Iris pigment epithelial cell (primary cell): ENCODE measurements at regions not wholly inside any gene's neighbourhood (a gene's known extent, or its start where the extent isn't known, plus 50 kb on each side); places are given as distances from the start of the nearest gene placed in this dataset.

Source experiments
- DNase-seq: peaks from one replicate; pipeline ENCODE4 v3.0.0-alpha.2; 2011; ENCODE audit warnings: low read depth

DNA sequence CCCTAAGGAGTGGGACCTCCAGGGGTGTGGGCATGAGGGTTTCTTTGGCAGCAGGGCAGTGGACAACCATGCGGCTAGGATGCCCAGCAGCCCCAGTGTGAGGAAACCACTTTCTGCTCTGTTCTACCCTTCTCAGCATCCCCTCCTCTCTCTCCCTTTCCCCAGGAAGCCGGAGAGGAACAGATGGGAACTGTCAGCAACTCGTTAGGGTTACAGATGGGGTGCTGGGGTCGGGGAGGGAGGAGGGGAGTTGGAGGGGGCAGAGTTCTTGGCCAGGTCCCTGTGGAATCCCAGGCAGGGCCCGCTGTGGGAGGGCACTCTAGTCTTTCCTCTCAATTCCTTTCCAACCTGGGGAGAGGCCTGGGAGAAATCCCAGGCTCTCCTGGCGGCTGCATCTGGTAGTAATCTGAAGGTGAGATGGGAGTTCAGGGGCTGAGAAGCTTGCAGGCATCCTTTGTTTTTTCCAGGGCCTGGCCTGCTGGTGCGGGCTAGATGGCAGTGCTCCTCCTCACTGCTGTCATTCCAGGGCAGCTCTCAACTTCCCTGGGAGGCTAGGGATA, 93.9 kb upstream of the CSF3R start:
- DNase-seq = no peak

DNA sequence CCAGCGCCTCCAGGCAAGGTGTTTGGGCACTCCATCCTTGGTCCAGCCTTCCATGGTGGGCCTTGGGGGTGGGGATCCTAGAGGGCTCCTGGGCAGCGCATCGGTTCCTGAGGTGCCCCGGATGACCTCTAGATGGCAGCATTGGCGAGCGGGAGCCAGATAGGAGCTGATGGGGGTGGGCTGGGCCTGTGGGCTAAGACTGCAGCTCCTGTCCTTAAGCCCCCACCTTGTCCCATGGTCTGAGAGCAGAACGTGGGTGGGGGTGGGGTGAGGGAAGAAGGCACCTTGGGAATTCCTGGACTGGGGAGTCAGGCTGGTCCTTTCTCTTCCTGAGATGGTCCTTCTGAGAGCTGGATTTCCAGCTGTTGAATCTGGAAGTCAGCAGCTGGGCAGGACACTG, 93.4 kb upstream of the CSF3R start:
- peak; percentile 25 for DNase-seq

DNA sequence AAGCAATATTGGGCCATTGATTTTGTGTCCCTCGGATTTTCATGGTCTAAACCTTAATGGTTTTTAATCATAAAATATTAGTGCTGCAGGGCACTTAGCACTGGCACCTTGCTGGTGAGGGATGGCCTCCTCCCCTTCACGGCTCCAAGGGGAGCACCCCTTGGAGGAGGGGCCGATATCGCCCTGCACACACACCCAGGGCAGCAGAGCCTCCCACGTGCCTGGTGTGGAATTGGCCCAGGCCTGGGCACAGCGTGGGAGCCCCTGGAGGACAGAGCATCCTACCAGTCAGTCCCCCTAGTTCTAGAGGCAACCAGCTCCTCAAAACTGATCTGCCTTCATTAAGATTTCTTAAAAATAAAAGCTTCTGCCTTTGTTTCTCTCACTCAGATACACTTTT, 90.7 kb upstream of the CSF3R start:
- DNase-seq = no peak

DNA sequence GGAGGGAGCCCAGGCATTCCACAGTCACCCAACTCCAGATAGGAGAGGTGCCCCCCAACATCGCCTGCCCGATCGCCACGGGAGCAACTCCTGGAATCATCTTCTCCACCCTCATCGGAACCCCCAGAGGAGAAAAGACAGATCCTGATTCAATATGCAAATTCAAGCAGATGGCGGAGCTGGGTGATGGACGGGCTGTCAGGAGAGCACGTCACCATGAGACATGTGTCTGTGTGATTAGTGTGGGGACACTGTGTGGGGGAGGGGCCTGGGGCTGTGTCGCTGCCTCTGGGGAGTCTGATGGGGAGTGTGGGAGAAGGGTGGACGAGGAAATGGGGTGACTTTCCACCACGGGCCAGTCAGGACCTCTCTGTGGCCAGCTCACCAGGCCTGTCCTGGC, 90.2 kb upstream of the CSF3R start:
- no peak for DNase-seq

DNA sequence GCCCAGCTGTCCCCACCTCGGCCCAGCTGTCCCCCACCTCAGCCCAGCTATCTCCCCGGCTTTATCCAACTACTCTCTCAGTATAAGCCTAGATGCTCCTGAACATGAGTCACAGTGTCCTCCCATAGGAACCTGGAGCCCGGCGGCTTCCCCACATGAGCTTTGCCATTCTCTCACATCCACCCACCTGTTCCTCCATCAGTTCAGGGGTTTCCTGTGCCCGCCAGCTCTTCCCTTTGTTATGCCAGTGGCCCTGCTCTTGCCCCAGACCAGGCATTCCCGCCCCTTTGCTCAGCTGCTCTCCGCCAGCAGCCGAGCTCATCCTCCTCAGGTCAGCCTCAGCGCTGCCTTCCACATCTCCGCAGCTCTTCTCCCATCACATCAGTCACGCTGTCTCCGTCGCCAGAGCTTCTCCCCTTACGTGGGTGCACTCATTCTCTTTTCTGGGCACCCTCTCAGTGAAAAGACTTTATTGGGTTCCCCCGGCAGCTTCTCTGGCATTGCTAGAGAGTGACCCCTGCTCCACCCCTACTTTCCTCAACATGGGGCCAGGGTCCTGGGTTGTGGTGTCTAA, 89.5 kb upstream of the CSF3R start:
- DNase-seq = no peak

DNA sequence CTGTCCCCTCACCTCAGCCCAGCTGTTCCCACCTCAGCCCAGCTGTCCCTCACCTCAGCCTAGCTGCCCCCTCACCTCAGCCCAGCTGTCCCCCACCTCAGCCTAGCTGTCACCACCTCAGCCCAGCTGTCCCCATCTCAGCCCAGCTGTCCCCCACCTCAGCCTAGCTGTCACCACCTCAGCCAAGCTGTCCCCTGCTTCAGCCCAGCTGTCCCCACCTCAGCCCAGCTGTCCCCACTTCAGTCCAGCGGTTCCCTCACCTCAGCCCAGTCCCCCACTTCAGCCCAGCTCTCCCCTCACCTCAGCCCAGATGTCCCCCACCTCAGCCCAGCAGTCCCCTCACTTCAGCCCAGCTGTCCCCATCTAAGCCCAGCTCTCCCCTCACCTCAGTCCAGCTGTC, 88.4 kb upstream of the CSF3R start:
- no peak for DNase-seq

DNA sequence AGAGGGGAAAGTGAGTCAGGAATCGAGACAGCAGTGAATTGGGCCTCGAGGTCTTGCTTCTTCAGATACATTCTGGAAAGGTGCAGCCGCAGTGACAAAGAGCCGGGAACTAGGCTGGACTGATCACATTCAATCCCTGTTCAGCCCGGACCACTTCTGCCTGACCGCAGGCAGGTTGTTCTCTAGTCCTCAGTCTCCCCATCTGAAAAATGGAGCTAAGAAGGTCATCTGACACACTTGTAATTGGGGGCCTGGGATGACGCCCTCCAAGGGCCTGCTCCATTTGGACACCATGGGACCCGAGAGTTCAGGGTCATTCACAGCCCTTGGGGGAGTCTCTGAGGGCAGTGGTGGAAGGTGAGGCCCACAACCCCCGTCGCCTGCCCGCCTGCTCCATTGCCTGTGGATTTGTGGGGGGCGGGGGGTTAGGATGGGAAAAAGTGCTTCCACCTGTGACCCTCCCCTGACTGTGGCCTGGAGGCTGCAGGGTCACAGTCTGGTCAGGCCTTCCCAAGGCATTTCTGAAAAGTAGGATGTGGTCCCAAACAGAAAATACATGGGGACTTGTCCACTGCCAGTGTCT, 87.9 kb upstream of the CSF3R start:
- no peak for DNase-seq

DNA sequence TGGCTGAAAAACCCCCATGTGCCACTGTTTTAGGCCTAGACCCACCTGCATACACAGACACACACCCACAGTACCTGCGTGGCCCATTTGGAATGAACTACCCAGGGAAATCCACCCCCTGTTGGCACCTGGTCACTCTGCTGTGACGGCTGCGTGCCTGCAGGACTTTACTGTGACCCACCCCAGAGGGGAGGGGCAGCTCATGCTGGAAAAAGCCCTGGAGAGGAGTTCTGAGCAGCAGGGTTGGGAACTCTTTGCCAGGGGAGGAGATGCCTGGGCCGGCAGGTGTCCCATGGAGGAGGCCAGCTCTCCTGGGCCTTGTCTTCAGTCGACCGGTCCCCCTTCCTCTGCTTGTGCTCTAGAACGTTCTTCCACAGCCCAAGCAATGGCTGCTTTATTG, 87.3 kb upstream of the CSF3R start:
- no peak for DNase-seq

DNA sequence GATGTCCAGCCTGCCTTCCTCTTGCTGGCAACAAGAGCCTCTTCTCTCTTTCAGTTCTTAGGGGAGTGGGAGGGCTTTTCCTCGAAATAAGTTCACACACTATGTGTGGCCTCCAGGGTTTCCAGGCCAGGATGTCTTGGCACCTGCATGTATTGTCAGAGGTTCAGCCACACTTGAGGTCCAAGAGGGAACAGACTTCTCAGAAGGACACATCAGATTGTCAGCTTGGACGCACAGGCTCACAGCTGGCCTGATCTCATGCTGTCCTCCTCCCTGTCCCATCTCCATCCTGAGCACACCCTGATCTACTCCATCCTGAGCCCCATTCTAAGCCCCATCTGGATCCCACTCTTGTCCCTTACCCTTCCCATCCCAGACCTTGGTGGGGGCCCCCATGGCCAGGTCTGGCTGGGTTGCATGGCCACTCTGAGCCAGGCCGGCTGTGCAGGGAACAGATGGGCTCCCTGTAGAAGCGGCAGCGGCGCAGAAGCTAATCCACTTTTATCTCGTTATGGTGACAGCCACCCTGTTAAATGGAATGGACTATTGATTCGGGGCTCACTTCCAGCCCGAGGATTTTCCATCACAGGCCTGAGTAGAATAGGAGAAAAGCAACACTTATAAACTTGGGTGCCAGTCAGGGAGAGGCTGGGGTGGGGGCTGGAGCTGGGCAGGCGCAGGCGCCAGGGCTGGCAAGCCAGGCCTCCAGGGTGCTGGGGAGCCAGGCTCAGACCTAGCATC, 85.1 kb upstream of the CSF3R start:
- DNase-seq = no peak

DNA sequence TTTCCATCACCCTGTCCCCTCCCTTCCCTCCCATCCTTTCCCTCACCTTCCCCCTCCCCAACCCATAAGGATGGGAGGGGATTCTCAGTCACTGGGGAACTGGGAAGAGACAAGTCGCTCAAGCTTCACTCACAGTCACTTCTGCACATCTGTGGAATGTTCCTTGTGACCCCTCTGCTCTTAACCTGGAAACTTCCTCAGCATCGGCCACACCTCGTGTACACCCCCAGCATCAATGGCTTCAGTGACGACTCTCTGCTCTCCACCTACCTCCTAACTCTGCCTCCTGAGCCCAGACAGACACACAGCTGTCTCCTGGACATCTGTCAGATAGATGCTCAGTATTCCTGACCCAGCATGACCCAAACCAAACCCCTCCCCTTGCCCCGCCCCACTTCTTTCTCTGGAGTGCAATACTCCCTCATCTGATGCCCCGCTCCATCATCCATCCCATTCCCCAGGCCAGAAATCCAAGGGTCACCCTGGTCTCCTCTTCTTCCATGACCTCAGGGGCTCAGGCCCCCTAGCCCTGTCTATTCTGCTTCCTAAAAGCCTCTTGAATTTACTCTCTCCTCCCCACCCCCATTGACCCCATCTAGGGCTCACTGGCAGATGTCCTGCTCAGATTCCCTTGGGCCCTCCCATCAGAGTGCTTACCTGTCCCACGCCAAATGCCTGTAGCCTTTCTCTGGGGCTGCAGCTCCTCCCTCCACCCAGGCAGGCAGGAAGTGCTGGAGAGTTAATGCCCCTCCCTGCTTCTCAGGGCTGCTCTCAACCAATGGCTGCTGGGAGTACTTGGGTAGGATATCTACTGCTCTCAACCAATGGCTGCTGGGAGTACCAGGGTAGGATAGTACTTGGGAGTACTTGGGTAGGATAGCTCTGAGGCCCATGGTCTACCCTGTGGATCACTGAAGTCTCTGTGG, 83.1 kb upstream of the CSF3R start:
- no peak for DNase-seq

DNA sequence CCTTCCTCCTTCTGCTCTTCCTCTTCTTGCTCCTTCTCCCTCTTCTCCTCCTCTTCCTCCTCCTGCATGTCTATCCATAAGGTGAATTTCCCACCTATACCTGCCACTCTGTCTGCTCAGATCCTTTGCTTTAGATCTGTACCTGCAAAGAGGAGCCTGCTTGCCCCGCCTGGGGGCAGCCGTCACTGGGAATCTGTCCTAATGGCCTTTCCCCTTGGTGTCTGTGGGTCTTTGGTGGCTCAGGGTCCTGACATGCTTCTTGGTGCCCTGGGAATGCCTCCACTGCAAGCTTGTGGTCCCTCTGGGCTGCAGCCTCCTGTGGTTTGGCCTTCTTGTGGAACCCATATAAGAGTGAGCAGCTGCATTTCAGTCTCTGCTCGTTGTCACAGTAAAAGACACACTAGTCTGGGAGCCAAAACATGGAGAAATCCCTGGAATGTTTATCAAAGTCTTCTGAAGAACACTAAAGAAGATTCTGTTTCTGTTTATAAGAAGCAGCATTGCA, 79.5 kb upstream of the CSF3R start:
- DNase-seq = no peak

DNA sequence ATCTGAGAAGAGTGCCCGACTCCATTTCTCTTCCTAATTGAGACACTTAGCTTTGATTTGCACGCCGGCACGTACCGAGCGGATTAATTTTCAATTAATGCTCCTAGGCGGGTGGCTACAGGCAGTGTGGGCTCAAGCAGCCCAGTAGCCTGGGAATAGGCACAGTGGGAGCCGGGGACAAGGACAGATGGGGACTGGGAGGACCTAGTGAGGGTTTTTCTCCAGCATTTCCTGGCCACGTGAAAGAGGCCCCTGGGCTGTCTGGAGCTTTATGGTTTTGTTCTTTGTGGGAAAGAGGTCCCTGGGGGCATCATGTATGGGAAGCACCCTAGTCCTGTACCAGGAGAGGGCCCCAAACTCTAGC, 78.6 kb upstream of the CSF3R start:
- DNase-seq = no peak

DNA sequence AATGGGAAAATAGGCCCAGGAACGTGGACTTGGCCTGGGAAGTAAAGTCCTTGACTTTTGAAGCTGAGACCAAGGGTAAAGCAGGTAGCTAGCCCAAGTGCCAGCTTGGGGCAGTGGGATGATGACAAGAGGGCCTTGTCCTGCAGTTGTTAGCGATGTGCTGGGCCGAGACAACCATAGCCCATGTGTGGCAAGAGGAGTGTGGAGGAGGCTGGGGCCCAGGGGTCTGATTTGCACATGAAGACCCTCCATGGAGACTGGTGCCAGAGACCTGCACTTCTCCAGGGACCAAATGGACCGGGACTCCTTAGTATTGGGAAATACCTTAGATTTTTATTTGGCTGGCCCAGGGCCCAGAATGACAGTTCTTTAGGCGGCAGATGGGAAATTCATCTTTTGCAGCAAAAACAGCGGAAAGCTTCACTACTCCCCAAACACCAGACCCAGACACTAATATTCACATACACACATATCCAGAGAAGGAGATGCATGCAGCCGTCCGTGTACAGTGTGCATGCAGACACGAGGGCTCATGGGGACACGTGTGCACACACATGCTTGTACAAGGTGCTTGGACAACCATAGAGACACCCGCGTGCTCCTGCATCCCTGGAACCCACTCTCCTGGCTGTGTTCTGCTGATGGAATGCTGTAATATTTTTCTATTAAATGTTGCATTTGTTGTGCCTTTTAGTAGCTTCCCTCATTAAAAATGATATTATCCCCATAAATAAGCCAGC, 78.1 kb upstream of the CSF3R start:
- no peak for DNase-seq

DNA sequence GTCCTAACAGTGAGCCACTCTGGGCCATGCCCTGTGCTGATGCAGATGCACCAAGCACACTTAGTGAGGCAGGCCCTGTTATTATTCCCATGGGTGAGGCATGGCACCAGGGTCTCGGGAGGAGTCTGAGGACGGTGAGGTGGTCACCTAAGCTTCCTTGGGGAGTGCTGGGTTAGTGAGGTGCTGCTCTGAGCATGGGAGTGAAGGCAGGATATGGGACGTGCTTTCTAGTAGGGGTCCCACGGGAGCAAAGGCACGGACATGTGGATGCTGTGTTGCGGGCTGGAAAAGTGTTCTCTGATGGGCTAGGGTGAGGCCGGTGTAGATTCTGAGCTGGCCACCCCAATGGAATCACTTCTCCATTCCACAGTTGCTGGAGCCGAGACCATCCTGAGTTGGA, 77.5 kb upstream of the CSF3R start:
- no peak for DNase-seq

DNA sequence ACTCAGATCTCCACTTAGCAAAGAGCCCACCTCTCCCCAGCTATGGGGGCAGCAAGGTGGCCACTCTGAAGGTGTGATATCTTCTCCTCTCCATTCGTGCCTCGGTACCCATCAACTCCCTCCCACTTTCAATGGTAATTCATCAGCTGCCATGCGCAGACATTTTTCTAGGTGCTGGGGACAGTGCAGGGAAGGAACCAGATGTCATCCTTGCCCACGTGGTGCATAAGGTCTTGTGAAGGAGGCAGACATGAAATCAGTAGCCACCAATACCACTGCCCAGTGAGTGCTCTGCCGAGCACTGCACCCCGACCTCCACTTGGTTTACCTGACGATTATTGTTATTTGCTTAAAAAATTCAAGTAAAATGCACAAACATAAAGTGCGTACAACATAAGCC, 76.3 kb upstream of the CSF3R start:
- no peak for DNase-seq

DNA sequence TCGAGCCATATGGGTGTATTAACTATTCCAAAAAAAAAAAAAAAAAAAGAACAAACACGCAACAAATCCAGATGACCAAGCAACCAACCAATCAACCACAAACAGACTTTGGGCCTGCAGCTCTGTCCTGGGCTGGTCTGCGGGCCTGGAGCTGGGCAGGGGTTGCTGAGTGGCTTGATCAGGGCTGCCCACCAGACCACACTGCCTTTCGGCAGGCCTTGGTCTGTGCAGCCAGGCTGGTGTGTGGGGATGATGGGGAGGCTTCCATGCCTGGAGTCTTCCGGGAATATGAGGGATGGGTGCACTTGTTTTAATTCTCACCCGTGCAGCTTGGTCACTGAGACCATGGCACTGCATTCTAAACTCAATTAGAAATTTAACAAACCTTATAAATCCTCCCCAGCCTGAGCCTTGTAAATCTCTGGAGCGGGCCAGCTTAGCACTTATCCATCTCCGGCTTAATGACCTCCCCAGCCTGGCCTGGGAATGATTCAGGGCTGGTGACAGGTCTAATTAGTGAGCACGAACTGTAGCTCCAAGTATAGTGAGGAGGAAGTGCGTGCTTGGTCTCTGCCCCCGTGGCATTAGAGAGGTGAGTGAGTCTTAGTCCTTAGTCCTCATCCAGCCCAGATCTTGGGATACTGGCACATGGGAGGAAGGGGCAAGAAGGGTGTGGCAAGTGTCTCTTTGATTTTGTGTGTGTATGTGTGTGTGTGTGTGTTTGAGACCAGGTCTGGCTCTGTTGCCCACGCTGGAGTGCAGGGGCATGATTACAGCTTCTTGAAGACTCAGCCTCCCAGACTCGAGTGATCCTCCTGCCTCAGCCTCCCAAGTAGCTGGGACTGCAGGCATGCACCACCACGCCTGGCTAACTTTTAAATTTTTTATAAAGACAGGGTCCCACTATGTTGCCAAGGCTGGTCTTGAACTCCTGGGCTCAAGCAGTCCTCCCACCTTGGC, 74.6 kb upstream of the CSF3R start:
- no peak for DNase-seq

DNA sequence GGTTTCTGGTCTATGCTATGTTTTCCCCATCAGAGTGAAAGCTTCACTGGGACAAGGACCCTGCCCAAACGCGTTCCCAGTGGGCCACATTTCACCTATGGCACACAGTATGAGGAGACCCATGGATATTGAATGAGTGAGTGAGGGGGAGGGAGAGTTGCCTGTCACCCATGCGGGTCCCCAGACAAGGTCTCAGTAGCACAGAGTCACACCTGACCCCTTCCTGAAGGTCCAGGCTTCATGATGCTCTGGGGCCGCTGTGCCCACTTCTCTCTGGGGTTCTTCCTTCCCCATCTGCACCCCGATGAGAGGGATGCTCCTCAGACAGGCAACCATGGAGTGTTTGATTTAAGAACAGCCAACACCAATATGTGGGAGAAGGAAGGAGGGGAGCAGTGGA, 72.3 kb upstream of the CSF3R start:
- no peak for DNase-seq

DNA sequence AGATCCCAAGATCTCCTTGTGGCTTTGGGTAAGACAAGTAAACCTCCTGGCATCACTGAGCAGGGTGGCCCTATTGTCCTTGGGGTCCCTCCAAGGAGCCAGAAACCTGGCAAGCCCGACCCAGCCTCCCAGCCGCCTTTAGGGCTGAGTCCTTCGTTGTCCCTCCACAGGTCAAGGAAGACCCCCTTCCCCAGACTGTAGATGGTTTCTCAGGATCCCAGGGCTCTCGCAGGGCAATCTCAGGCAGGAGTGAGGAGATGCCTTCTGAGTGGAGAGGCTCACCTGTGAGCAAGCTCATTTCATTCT, 71.6 kb upstream of the CSF3R start:
- DNase-seq = no peak

DNA sequence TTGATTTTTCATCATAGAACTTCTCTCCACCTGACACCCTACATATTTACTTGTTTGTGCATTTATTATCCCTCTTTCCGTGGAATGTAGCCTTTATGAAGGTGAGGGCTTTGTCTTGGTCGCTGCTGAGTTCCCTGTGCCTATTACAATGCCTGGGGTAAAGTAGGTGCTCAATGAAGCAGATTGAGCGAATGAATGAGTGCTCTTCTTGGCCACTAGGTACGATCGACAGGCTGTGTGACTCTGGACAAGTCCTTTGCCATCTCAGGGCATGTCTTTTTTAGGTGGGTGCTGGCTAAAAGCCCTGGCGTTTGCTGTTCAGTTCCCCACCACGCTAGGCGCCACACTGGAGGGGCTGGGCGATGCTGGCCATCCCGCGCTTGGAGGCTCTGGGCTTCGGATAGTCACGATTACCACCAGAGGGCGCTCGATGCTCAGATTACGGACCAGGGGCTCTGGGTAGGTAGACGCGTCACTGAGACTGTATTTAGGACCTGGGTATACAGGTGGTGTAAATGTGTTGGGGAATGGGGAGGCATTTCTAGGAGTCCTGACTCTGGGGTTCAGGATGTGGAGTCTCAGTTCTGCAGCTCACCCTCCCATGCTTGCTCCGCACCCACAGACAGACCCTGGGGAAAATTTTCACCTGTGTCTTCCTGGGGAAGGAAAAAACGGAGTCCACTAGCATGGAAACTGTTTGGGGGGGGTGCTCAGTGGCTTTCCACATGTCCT, 71.0 kb upstream of the CSF3R start:
- peak; percentile 45 for DNase-seq

DNA sequence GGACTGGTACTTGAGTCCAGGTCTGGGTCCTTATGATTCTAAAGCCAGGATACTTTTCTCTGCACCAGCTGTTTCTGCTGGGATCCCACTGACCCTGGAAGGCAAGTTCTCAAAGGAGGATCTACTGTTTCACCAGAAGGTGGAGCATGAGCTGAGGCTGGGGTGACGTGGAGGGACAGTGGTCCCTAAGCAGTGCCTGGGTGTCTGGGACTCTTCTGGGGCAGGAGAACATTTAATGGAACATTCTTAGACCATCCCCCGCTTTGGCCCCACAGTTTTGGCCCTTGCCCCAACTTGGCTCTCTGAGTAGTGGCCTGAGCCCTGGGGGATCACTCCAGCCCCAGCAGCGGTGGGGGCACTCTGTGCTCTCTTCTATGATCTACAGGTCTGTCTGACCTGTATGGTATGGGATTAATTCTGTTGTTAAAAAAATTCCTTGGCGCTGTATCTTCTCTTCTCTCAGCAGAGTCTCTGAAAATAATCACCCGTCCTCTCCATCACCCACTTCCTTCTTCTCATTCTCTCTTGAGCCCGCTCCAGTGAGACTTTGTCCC, 60.3 kb upstream of the CSF3R start:
- DNase-seq = no peak
